SJCRH30 (cell line): ENCODE measurements at regions not wholly inside any gene's neighbourhood (a gene's known extent, or its start where the extent isn't known, plus 50 kb on each side); places are given as distances from the start of the nearest gene placed in this dataset.

ENCODE experiments used
- DNase-seq, 2 experiments: peaks; one replicate each; pipeline ENCODE4 v3.0.0-alpha.2; 2015 to 2020
- H3K27ac ChIP-seq: fragments of 250-450 bp; sonication (Bioruptor Pico); 2 replicates; pipeline ENCODE4 v1.5.1; 2020; ENCODE audit warnings: mild to moderate bottlenecking, moderate library complexity
- H3K27me3 ChIP-seq: fragments of 250-450 bp; sonication (Bioruptor Pico); 2 replicates; pipeline ENCODE4 v1.5.1; 2020; ENCODE audit warnings: mild to moderate bottlenecking, moderate library complexity
- H3K36me3 ChIP-seq: fragments of 250-450 bp; sonication (Bioruptor Pico); 2 replicates; pipeline ENCODE4 v1.5.1; 2020; ENCODE audit warnings: mild to moderate bottlenecking, moderate library complexity
- H3K4me1 ChIP-seq: fragments of 250-450 bp; sonication (Bioruptor Pico); 2 replicates; pipeline ENCODE4 v1.5.1; 2020; ENCODE audit warnings: mild to moderate bottlenecking, moderate library complexity
- H3K4me3 ChIP-seq: fragments of 250-450 bp; sonication (Bioruptor Pico); 2 replicates; pipeline ENCODE4 v1.5.1; 2020; ENCODE audit warnings: mild to moderate bottlenecking, moderate library complexity
- H3K9me3 ChIP-seq: fragments of 250-450 bp; sonication (Bioruptor Pico); replicated peaks from 2 replicates; pipeline ENCODE4 v1.5.1; 2020; ENCODE audit warnings: mild to moderate bottlenecking, moderate library complexity

GRCh38 chr5:124858612-124859011 lies 112.2 kb upstream of the ZNF608 start:
- Histone ChIP-seq H3K9me3 (no peaks in the 10 kb centered on the region), H3K36me3 (no peaks in the 10 kb centered on the region), H3K4me1 (no peaks in the 10 kb centered on the region), H3K27ac (no peak overlapping the region), H3K27me3 (no peaks in the 10 kb centered on the region), H3K4me3 (no peak overlapping the region)
- DNase-seq = no peak

DNA sequence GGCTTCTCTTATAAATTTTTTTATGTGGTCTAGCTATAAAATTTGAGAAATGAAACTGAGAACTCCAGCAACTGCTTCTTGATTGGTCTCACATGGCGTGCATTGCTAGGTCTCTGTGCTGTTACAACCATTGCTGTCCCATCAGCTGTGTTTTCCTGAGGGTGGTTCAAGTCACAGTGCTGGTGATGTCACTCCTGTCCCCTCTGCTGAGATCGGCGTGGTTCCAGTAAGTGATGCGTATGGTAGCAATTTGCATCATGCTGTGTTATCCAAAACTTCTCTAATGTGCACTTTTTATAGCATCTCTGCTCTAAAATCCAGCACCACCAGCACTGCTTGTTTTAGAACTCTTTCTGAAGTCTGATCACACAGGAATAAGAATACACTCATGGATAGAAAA lies 112.6 kb upstream of the ZNF608 start:
- Histone ChIP-seq H3K27me3 (no peaks in the 10 kb centered on the region), H3K9me3 (no peaks in the 10 kb centered on the region), H3K36me3 (no peaks in the 10 kb centered on the region), H3K4me1 (no peaks in the 10 kb centered on the region), H3K4me3 (no peak overlapping the region), H3K27ac (no peak overlapping the region)
- DNase-seq = no peak

GRCh38 chr5:124859556-124860290 lies 113.3 kb upstream of the ZNF608 start:
- Histone ChIP-seq H3K36me3 (no peaks in the 10 kb centered on the region), H3K9me3 (no peaks in the 10 kb centered on the region), H3K27me3 (no peaks in the 10 kb centered on the region), H3K27ac (no peak overlapping the region), H3K4me3 (no peak overlapping the region), H3K4me1 (no peaks in the 10 kb centered on the region)
- no peak for DNase-seq

GRCh38 chr5:124860291-124860655 lies 113.8 kb upstream of the ZNF608 start:
- Histone ChIP-seq H3K4me3 (no peak overlapping the region), H3K4me1 (no peaks in the 10 kb centered on the region), H3K9me3 (no peaks in the 10 kb centered on the region), H3K27me3 (no peaks in the 10 kb centered on the region), H3K36me3 (no peaks in the 10 kb centered on the region), H3K27ac (no peak overlapping the region)
- DNase-seq = no peak

DNA sequence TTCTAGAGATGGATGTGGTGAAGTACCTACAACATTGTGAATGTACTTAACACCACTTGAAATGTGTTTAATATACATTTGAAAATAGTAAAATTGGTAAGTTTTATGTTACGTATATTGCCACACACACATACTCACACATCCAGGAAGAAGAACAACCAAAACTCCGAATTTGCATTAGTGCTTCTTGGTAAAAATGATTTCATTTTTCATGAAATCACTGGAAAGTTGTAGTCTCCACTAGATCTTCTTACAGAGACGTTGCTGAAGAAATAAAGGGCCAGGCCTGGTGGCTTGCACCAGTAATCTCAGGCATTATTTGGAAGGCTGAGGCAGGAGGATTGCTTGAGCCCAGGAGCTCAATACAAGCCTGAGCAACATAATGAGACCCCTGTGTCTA lies 118.6 kb upstream of the ZNF608 start:
- Histone ChIP-seq H3K4me1 (no peaks in the 10 kb centered on the region; the same call in 1 of the 2 replicates), H3K36me3 (no peaks in the 10 kb centered on the region), H3K27me3 (no peaks in the 10 kb centered on the region), H3K9me3 (no peaks in the 10 kb centered on the region), H3K27ac (no peak overlapping the region), H3K4me3 (no peak overlapping the region)
- DNase-seq = no peak

DNA sequence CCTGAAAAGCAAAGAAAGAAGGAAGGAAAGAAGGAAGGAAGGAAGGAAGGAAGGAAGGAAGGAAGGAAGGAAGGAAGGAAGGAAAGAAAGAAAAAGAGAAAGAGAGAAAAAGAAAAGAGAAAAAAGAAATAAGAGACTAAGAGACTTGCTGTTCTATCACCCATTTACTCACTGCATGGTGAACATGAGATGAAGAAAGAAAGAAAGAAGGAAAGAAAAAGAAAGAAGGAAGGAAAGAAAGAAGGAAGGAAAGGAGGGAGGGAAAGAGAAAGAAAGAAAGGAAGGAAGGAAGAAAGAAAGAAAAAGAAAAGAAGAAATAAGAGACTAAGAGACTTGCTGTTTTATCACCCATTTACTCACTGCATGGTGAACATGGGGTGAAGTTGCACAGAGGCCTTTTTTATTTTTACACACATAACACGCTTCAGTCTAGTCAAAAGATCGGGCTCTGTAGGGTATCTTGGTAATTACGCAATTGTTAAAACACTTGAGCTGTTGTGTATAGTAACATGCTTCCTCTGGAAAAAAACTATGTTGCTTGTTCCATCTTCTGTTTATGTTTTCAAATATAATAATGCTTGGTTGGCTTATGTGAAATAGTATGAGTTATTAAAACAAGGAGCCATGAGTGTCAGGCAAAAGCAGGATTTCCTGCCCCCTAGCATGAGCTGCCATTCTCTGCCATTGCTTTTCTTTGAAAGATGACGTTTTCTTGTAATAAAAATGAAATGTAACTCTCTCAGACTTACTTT lies 119.3 kb upstream of the ZNF608 start:
- Histone ChIP-seq H3K36me3 (no peaks in the 10 kb centered on the region), H3K27me3 (no peaks in the 10 kb centered on the region), H3K4me1 (no peaks in the 10 kb centered on the region; the same call in 1 of the 2 replicates), H3K4me3 (no peak overlapping the region), H3K9me3 (no peaks in the 10 kb centered on the region), H3K27ac (no peak overlapping the region)
- DNase-seq = no peak

DNA sequence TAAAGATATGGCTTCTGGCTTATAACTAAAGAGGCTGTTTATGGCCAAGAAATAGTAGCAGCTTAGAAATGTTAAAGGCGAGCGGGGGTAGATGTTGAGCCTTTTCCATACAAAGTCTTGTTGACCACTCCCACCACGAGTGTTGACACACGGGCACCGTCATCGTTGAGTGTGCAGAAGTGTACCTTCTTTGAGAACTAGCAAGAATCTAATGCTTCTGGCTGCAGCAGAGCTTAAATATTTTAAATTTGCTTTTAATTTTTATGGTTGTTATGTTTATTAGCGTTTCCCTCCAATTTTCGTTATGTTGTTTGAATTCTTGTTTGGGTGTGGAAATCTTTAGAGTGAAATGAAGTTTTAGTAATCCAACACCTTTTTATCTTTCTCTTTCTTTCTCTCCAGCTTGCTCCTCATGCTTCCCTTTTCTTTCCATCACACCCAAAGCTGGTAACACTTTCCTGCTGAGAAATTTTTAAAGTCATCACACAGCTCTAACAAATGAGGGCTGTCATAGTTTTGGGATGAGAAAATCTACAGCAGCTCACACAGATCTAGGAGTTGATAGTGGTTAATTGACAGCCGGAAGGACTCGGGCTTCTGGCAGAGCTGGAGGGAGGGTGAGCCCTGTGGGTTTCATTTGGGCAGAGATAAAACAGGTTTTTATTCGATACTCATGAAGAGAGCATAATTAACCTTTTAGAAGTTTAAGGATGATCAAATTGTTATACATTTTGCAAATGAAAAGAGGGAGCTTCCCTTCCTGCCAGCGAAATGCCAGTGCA lies 120.1 kb upstream of the ZNF608 start:
- no peaks in the 10 kb centered on the region for H3K27me3 ChIP-seq
- no peaks in the 10 kb centered on the region; the same call in 1 of the 2 replicates for H3K4me1 ChIP-seq
- no peak for DNase-seq
- no peak overlapping the region for H3K27ac ChIP-seq
- H3K9me3 ChIP-seq = no peaks in the 10 kb centered on the region
- no peak overlapping the region for H3K4me3 ChIP-seq
- no peaks in the 10 kb centered on the region for H3K36me3 ChIP-seq

DNA sequence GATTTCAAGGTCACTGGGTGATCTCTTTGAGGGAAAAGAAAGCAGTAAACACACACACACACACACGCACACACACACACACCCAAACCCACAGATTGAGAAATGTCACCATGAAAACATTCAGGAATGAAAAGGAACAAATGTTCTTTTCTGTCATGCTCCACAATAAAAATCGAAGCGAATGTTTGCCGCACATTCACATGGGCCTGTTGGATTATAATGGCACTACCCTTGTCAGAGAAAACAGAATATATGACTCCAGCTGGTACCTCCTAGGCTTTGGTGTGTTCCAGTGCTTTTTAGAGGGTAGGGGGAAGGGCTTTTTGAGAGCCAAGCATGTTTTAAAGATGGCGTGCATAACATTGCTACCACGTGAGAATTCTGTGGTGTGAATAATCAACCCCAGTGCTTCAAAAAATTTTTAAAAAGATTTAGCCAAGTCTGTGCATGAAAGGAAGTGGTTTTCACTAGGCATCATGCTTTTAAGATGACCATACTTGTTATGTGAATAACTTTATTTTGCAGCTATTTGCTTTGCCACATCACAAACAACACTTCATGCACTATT lies 120.8 kb upstream of the ZNF608 start:
- Histone ChIP-seq H3K27ac (no peak overlapping the region), H3K4me1 (peaks cover under 1% of the 10 kb centered on the region; the same call in 1 of the 2 replicates), H3K36me3 (no peaks in the 10 kb centered on the region), H3K27me3 (no peaks in the 10 kb centered on the region), H3K4me3 (no peak overlapping the region), H3K9me3 (no peaks in the 10 kb centered on the region)
- DNase-seq = no peak

GRCh38 chr5:124868676-124869075 lies 122.2 kb upstream of the ZNF608 start:
- Histone ChIP-seq H3K27ac (no peak overlapping the region), H3K9me3 (no peaks in the 10 kb centered on the region), H3K36me3 (no peaks in the 10 kb centered on the region), H3K4me3 (no peak overlapping the region), H3K27me3 (no peaks in the 10 kb centered on the region), H3K4me1 (peaks cover 8% of the 10 kb centered on the region)
- DNase-seq = no peak

- Histone ChIP-seq H3K27ac (no peak overlapping the region), H3K4me1 (peaks cover 8% of the 10 kb centered on the region), H3K36me3 (no peaks in the 10 kb centered on the region), H3K9me3 (no peaks in the 10 kb centered on the region), H3K4me3 (no peak overlapping the region), H3K27me3 (no peaks in the 10 kb centered on the region)
- DNase-seq = no peak
Measured at GRCh38 chr5:124869426-124870033, 123.1 kb upstream of the ZNF608 start.

DNA sequence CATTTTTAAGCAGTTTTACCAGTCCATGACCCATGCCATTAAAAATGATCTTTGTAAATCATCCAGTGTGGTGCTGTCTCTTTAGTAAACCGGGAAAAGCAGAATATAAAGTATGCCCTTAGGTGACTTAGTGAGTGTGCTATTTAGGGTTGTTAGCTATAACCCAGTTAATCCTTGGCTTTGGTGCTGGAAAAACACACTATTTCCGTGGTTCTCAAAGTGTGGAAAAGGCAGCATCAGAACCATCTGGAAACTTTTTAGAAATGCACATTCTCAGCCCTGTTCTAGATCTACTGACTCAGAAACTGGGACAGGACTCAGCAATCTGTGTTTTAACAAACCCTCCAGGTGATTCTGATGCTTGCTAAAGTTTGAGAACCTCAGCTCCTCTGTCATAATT lies 123.6 kb upstream of the ZNF608 start:
- no peaks in the 10 kb centered on the region for H3K27me3 ChIP-seq
- no peaks in the 10 kb centered on the region for H3K9me3 ChIP-seq
- no peaks in the 10 kb centered on the region for H3K36me3 ChIP-seq
- no peak for DNase-seq
- no peak overlapping the region for H3K4me3 ChIP-seq
- H3K4me1 ChIP-seq = peaks cover 8% of the 10 kb centered on the region
- H3K27ac ChIP-seq = no peak overlapping the region

- no peaks in the 10 kb centered on the region for H3K27me3 ChIP-seq
- peaks cover 8% of the 10 kb centered on the region for H3K4me1 ChIP-seq
- no peaks in the 10 kb centered on the region for H3K9me3 ChIP-seq
- no peak overlapping the region for H3K4me3 ChIP-seq
- H3K27ac ChIP-seq = no peak overlapping the region
- no peaks in the 10 kb centered on the region for H3K36me3 ChIP-seq
- DNase-seq = no peak
Measured at GRCh38 chr5:124871303-124871702, 124.9 kb upstream of the ZNF608 start.

- Histone ChIP-seq H3K9me3 (no peaks in the 10 kb centered on the region), H3K27ac (no peak overlapping the region), H3K36me3 (no peaks in the 10 kb centered on the region), H3K4me1 (peaks cover 8% of the 10 kb centered on the region), H3K4me3 (no peak overlapping the region), H3K27me3 (no peaks in the 10 kb centered on the region)
- DNase-seq = no peak
Measured at GRCh38 chr5:124872086-124872485, 125.6 kb upstream of the ZNF608 start.

GRCh38 chr5:124872615-124873014 lies 126.2 kb upstream of the ZNF608 start:
- Histone ChIP-seq H3K27ac (no peak overlapping the region), H3K9me3 (no peaks in the 10 kb centered on the region), H3K27me3 (no peaks in the 10 kb centered on the region), H3K4me1 (peaks cover 8% of the 10 kb centered on the region), H3K4me3 (no peak overlapping the region), H3K36me3 (no peaks in the 10 kb centered on the region)
- peak; percentile 32 to 76 for DNase-seq
